ENCODE measurements at regions not wholly inside any gene's neighbourhood (a gene's known extent, or its start where the extent isn't known, plus 50 kb on each side); places are given as distances from the start of the nearest gene placed in this dataset.

GRCh38 chr18:22872900-22873537 is 60.1 kb upstream of the RBBP8 start:
- TF ChIP-seq CTCF (IDR thresholded peaks at IDR 0.05) (no peak), POLR2A (IDR thresholded peaks at IDR 0.05) (no peak)

Measured in body of pancreas (tissue), 4 donors.